ENCODE measurements at regions not wholly inside any gene's neighbourhood (a gene's known extent, or its start where the extent isn't known, plus 50 kb on each side); places are given as distances from the start of the nearest gene placed in this dataset.

- no peak overlapping the region for H3K4me3 ChIP-seq (ENCODE audit: low read depth, low read length)
- TF ChIP-seq MYC (IDR thresholded peaks at IDR 0.05; ENCODE audit: low read depth, low read length), result no peak
- no peak for DNase-seq (ENCODE audit: low read depth)
These were observed 135.1 kb downstream of the MRPL14 start for GRCh38 chr6:43992126-43992663.

GRCh38 chr6:43990627-43991619 lies 136.3 kb downstream of the MRPL14 start:
- TF ChIP-seq POLR2A (IDR thresholded peaks at IDR 0.05; ENCODE audit: extremely low read depth, insufficient read length) (no peak), CTCF (IDR thresholded peaks at IDR 0.05; ENCODE audit: low read depth, low read length) (no peak), MYC (IDR thresholded peaks at IDR 0.05; ENCODE audit: low read depth, low read length) (no peak), MAX (IDR thresholded peaks at IDR 0.05; ENCODE audit: low read depth, low read length) (peak; percentile 40; the same call in 1 of the 2 replicates)
- H3K4me3 ChIP-seq (ENCODE audit: low read depth, low read length), result no peak overlapping the region
- peak; percentile 80 for DNase-seq (ENCODE audit: low read depth)

GRCh38 chr6:43990275-43990626 lies 137.0 kb downstream of the MRPL14 start:
- H3K4me3 ChIP-seq (ENCODE audit: low read depth, low read length), result no peak overlapping the region
- TF ChIP-seq CTCF (IDR thresholded peaks at IDR 0.05; ENCODE audit: low read depth, low read length) (no peak), MYC (IDR thresholded peaks at IDR 0.05; ENCODE audit: low read depth, low read length) (no peak), POLR2A (IDR thresholded peaks at IDR 0.05; ENCODE audit: extremely low read depth, insufficient read length) (no peak), MAX (IDR thresholded peaks at IDR 0.05; ENCODE audit: low read depth, low read length) (no peak)
- DNase-seq (ENCODE audit: low read depth), result no peak

GRCh38 chr6:43989581-43990146 lies 137.6 kb downstream of the MRPL14 start:
- no peak for TF ChIP-seq POLR2A (IDR thresholded peaks at IDR 0.05; ENCODE audit: extremely low read depth, insufficient read length)
- no peak for TF ChIP-seq MAX (IDR thresholded peaks at IDR 0.05; ENCODE audit: low read depth, low read length)
- no peak for TF ChIP-seq MYC (IDR thresholded peaks at IDR 0.05; ENCODE audit: low read depth, low read length)
- no peak for TF ChIP-seq CTCF (IDR thresholded peaks at IDR 0.05; ENCODE audit: low read depth, low read length)
- no peak overlapping the region for H3K4me3 ChIP-seq (ENCODE audit: low read depth, low read length)
- DNase-seq (ENCODE audit: low read depth), result no peak

- DNase-seq (ENCODE audit: low read depth), result no peak
- no peak overlapping the region for H3K4me3 ChIP-seq (ENCODE audit: low read depth, low read length)
- TF ChIP-seq CTCF (IDR thresholded peaks at IDR 0.05; ENCODE audit: low read depth, low read length), result no peak
- no peak for TF ChIP-seq MYC (IDR thresholded peaks at IDR 0.05; ENCODE audit: low read depth, low read length)
- no peak for TF ChIP-seq MAX (IDR thresholded peaks at IDR 0.05; ENCODE audit: low read depth, low read length)
- no peak for TF ChIP-seq POLR2A (IDR thresholded peaks at IDR 0.05; ENCODE audit: extremely low read depth, insufficient read length)
These were observed 138.5 kb downstream of the MRPL14 start for GRCh38 chr6:43988801-43989200.

GRCh38 chr6:43987838-43988439 lies 139.3 kb downstream of the MRPL14 start:
- no peak overlapping the region for H3K4me3 ChIP-seq (ENCODE audit: low read depth, low read length)
- TF ChIP-seq POLR2A (IDR thresholded peaks at IDR 0.05; ENCODE audit: extremely low read depth, insufficient read length) (no peak), MYC (IDR thresholded peaks at IDR 0.05; ENCODE audit: low read depth, low read length) (no peak), CTCF (IDR thresholded peaks at IDR 0.05; ENCODE audit: low read depth, low read length) (no peak), MAX (IDR thresholded peaks at IDR 0.05; ENCODE audit: low read depth, low read length) (no peak)

More at GRCh38 chr6:43987838-43988439, 139.3 kb downstream of the MRPL14 start:
- no peak for DNase-seq (ENCODE audit: low read depth)

Measured in NB4 (cell line).